Astrocyte (in vitro differentiated cells and primary cell): ENCODE measurements at regions not wholly inside any gene's neighbourhood (a gene's known extent, or its start where the extent isn't known, plus 50 kb on each side); places are given as distances from the start of the nearest gene placed in this dataset.

Source experiments
- DNase-seq: peaks from one replicate; pipeline ENCODE4 v3.0.0-alpha.2; 2010; ENCODE audit warnings: low read depth
- FAIRE-seq: peaks from 2 replicates; lab custom pipeline; 2011; peaks lifted over from hg19 to GRCh38; lab: Jason Lieb, UNC
- H2AFZ ChIP-seq: 2 replicates; pipeline ENCODE4 v1.6.0; 2012; ENCODE audit warnings: low read depth, low read length, inconsistent platforms
- H3K27ac ChIP-seq: 2 replicates; pipeline ENCODE4 v1.5.1; 2011; ENCODE audit warnings: low read depth, low read length, inconsistent platforms
- H3K27me3 ChIP-seq: 2 replicates; pipeline ENCODE4 v1.6.0; 2011; ENCODE audit warnings: low read length, inconsistent platforms; ENCODE audit not compliant: insufficient read depth
- H3K36me3 ChIP-seq: 2 replicates; pipeline ENCODE4 v1.5.1; 2011; ENCODE audit warnings: low read length, inconsistent platforms; ENCODE audit not compliant: insufficient read depth
- H3K4me1 ChIP-seq: 2 replicates; pipeline ENCODE4 v1.5.1; 2011; ENCODE audit warnings: low read length, inconsistent platforms; ENCODE audit not compliant: insufficient read depth
- H3K4me2 ChIP-seq: 2 replicates; pipeline ENCODE4 v1.6.0; 2012; ENCODE audit warnings: low read length, inconsistent platforms
- H3K4me3 ChIP-seq: 2 replicates; pipeline ENCODE4 v1.5.1; 2011; ENCODE audit warnings: low read depth, mild to moderate bottlenecking, low read length, inconsistent platforms; ENCODE audit not compliant: insufficient read depth
- H3K79me2 ChIP-seq: 2 replicates; pipeline ENCODE4 v1.6.0; 2012; ENCODE audit warnings: mild to moderate bottlenecking, low read length, inconsistent platforms; ENCODE audit not compliant: insufficient read depth
- H3K9ac ChIP-seq: 2 replicates; pipeline ENCODE4 v1.6.0; 2012; ENCODE audit warnings: mild to moderate bottlenecking, low read length, inconsistent platforms
- H3K9me3 ChIP-seq: 2 replicates; pipeline ENCODE4 v1.5.1; 2012; ENCODE audit warnings: low read depth, mild to moderate bottlenecking, low read length, inconsistent platforms; ENCODE audit not compliant: insufficient read depth
- H4K20me1 ChIP-seq: 2 replicates; pipeline ENCODE4 v1.6.0; 2012; ENCODE audit warnings: low read length, inconsistent platforms; ENCODE audit not compliant: insufficient read depth
- H3K27ac Mint-ChIP-seq: one replicate; pipeline ENCODE4 v1.8.0; 2021; ENCODE audit warnings: mild to moderate bottlenecking, mixed read lengths; ENCODE audit not compliant: unreplicated experiment
- H3K27me3 Mint-ChIP-seq: one replicate; pipeline ENCODE4 v1.8.0; 2021; ENCODE audit warnings: low read depth, mixed read lengths; ENCODE audit not compliant: unreplicated experiment
- H3K36me3 Mint-ChIP-seq: one replicate; pipeline ENCODE4 v1.8.0; 2021; ENCODE audit warnings: low read depth, mixed read lengths; ENCODE audit not compliant: unreplicated experiment
- H3K4me1 Mint-ChIP-seq: one replicate; pipeline ENCODE4 v1.8.0; 2021; ENCODE audit warnings: low read depth, mixed read lengths; ENCODE audit not compliant: unreplicated experiment
- H3K4me3 Mint-ChIP-seq: one replicate; pipeline ENCODE4 v1.8.0; 2021; ENCODE audit warnings: mild to moderate bottlenecking, moderate library complexity, mixed read lengths; ENCODE audit not compliant: unreplicated experiment
- H3K9me3 Mint-ChIP-seq: one replicate; pipeline ENCODE4 v1.8.0; 2021; ENCODE audit warnings: mild to moderate bottlenecking, mixed read lengths; ENCODE audit not compliant: unreplicated experiment
- CTCF ChIP-seq: IDR thresholded peaks from 2 replicates; pipeline ENCODE4 v1.5.1; 2011; ENCODE audit warnings: low read depth, mild to moderate bottlenecking, inconsistent platforms, low read length, moderate library complexity; ENCODE audit not compliant: insufficient read depth
- EZH2 ChIP-seq: IDR thresholded peaks from 2 replicates; pipeline ENCODE4 v1.6.1; 2012; ENCODE audit warnings: mild to moderate bottlenecking, low read length, inconsistent platforms; ENCODE audit not compliant: insufficient read depth

GRCh38 chr3:166462891-166463470 lies 625.8 kb upstream of the BCHE start:
- no peaks in the 10 kb centered on the region for H4K20me1 ChIP-seq
- H3K27ac ChIP-seq: no peak overlapping the region
- peaks cover 6% of the 10 kb centered on the region for H3K4me1 Mint-ChIP-seq
- H3K36me3 Mint-ChIP-seq: no peaks in the 10 kb centered on the region
- no peak overlapping the region for H3K9ac ChIP-seq
- H3K27me3 Mint-ChIP-seq: no peaks in the 10 kb centered on the region
- H3K9me3 ChIP-seq: no peaks in the 10 kb centered on the region
- TF ChIP-seq CTCF (no peak), EZH2 (no peak)
- no peak overlapping the region for H3K4me3 Mint-ChIP-seq
- no peak overlapping the region for H3K27ac Mint-ChIP-seq
- H2AFZ ChIP-seq: no peak overlapping the region
- DNase-seq (no peak), FAIRE-seq (no peak)
- H3K9me3 Mint-ChIP-seq: no peaks in the 10 kb centered on the region
- H3K27me3 ChIP-seq: no peaks in the 10 kb centered on the region
- no peak overlapping the region for H3K4me3 ChIP-seq
- H3K4me2 ChIP-seq: no peak overlapping the region
- no peaks in the 10 kb centered on the region for H3K4me1 ChIP-seq
- no peaks in the 10 kb centered on the region for H3K36me3 ChIP-seq
- H3K79me2 ChIP-seq: no peaks in the 10 kb centered on the region

- FAIRE-seq (no peak), DNase-seq (no peak)
- no peaks in the 10 kb centered on the region for H3K36me3 Mint-ChIP-seq
- Histone ChIP-seq H3K9me3 (no peaks in the 10 kb centered on the region), H4K20me1 (no peaks in the 10 kb centered on the region), H3K4me3 (no peak overlapping the region), H2AFZ (no peak overlapping the region), H3K4me1 (no peaks in the 10 kb centered on the region), H3K27ac (no peak overlapping the region), H3K9ac (no peak overlapping the region), H3K27me3 (no peaks in the 10 kb centered on the region), H3K36me3 (no peaks in the 10 kb centered on the region), H3K4me2 (no peak overlapping the region), H3K79me2 (no peaks in the 10 kb centered on the region)
- H3K4me1 Mint-ChIP-seq: peaks cover 15% of the 10 kb centered on the region
- TF ChIP-seq EZH2: no peak
- no peak for TF ChIP-seq CTCF
- no peaks in the 10 kb centered on the region for H3K27me3 Mint-ChIP-seq
- no peak overlapping the region for H3K4me3 Mint-ChIP-seq
- H3K27ac Mint-ChIP-seq: no peak overlapping the region
- no peaks in the 10 kb centered on the region for H3K9me3 Mint-ChIP-seq
Observed at GRCh38 chr3:166461626-166462025, 624.4 kb upstream of the BCHE start.

DNA sequence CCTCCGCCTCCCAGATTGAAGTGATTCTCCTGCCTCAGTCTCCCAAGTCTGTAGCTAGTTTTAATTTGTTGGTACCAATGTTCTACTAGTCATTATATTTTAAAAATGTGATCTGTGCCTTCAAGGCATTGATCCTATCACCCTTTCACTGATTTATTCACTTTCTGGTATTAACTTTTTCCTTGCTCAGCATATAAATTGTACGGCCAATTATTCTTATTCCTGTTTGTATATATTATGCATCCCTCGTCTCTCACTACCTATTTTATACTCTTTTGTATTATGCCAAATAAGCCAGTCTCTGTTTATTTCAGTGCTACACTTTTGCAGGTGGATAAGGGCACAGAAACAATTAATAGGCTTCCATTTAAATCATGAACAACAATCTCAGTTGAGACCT lies 620.2 kb upstream of the BCHE start:
- H3K27me3 Mint-ChIP-seq: no peaks in the 10 kb centered on the region
- Histone ChIP-seq H3K27ac (no peak overlapping the region), H3K9me3 (no peaks in the 10 kb centered on the region), H2AFZ (no peak overlapping the region), H3K4me2 (no peak overlapping the region), H3K36me3 (no peaks in the 10 kb centered on the region), H3K27me3 (no peaks in the 10 kb centered on the region), H4K20me1 (no peaks in the 10 kb centered on the region), H3K9ac (no peak overlapping the region), H3K4me3 (no peak overlapping the region), H3K4me1 (peaks cover 6% of the 10 kb centered on the region), H3K79me2 (no peaks in the 10 kb centered on the region)
- peak overlapping the region; percentile 16 for H3K27ac Mint-ChIP-seq
- no peaks in the 10 kb centered on the region for H3K9me3 Mint-ChIP-seq
- no peak for FAIRE-seq
- peaks cover 33% of the 10 kb centered on the region for H3K4me1 Mint-ChIP-seq
- H3K4me3 Mint-ChIP-seq: no peak overlapping the region
- no peak for DNase-seq
- no peaks in the 10 kb centered on the region for H3K36me3 Mint-ChIP-seq
- TF ChIP-seq EZH2: no peak
- no peak for TF ChIP-seq CTCF
